ENCODE measurements at regions not wholly inside any gene's neighbourhood (a gene's known extent, or its start where the extent isn't known, plus 50 kb on each side); places are given as distances from the start of the nearest gene placed in this dataset.

DNA sequence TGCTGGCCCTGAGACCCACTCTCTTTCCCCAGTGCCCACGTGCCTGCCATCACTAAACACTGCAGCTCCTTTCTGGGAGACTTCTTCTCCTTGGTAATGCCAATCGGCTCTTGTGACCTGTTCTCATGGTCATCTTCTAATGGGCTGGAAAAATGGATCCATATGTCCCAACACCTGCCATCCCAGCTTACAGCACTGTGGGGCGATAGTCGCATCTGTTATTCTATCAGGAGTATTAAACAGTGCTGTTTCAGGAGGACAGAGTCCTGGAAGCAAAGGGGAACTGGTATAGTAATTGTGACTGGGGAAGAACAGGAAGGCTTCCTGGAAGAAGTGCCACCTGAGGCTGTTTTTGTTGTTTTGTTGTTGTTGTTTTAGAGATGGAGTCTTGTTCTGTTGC lies 411.2 kb downstream of the GLRX3 start:
- Histone ChIP-seq H3K18ac (ENCODE audit: low read depth, low read length) (no peak overlapping the region), H3K9ac (ENCODE audit: low read depth, low read length) (no peak overlapping the region), H2AK9ac (replicated peaks; ENCODE audit: low read depth, low read length, poor library complexity) (no peak overlapping the region), H3K4me3 (ENCODE audit: insufficient read depth, low read depth, low read length) (no peak overlapping the region), H4K8ac (ENCODE audit: low read depth in 2 of 2, low read length in 2 of 2) (no peak overlapping the region), H2BK20ac (ENCODE audit: low read depth, low read length) (no peak overlapping the region), H4K20me1 (ENCODE audit: insufficient read depth, low read length) (no peaks in the 10 kb centered on the region), H3K14ac (replicated peaks; ENCODE audit: low read depth, low read length) (no peak overlapping the region), H4K5ac (ENCODE audit: low read depth, low read length) (no peak overlapping the region), H2BK5ac (ENCODE audit: low read depth, low read length, poor library complexity, severe bottlenecking) (no peak overlapping the region), H2AK5ac (ENCODE audit: low read depth, low read length) (no peak overlapping the region), H3K9me1 (ENCODE audit: insufficient read depth, low read length) (no peaks in the 10 kb centered on the region), H3K4me1 (ENCODE audit: control insufficient read depth, insufficient read depth, low read length) (no peaks in the 10 kb centered on the region), H3K79me1 (ENCODE audit: low read depth in 1 of 2, low read length in 2 of 2) (no peaks in the 10 kb centered on the region), H3K27ac (ENCODE audit: insufficient read depth, low read length) (no peak overlapping the region), H3K27me3 (ENCODE audit: control insufficient read depth, insufficient read depth, low read length) (no peaks in the 10 kb centered on the region), H3K4ac (ENCODE audit: low read depth, low read length) (no peak overlapping the region), H3K56ac (ENCODE audit: extremely low read depth, insufficient read depth, low read length) (no peak overlapping the region), H3K4me2 (ENCODE audit: low read depth, low read length) (no peak overlapping the region), H3K9me3 (ENCODE audit: control insufficient read depth, insufficient read depth, low read length) (peaks cover 52% of the 10 kb centered on the region), H4K91ac (ENCODE audit: insufficient read depth, low read depth, low read length) (no peak overlapping the region), H2BK120ac (ENCODE audit: low read depth, low read length) (no peak overlapping the region), H3K36me3 (ENCODE audit: control insufficient read depth, insufficient read depth, low read length) (no peaks in the 10 kb centered on the region), H2AFZ (replicated peaks; ENCODE audit: low read length, poor library complexity) (no peak overlapping the region), H3K23ac (ENCODE audit: low read depth, low read length) (no peak overlapping the region), H2BK15ac (ENCODE audit: low read depth, low read length) (no peak overlapping the region)
- DNase-seq (no peak), ATAC-seq (ENCODE audit: low read depth) (no peak)
- intact Hi-C loops (cut with micrococcal nuclease) (no loop called here), dilution Hi-C loops (cut with HindIII; ENCODE audit: low sequenced_read_pairs, unreplicated experiment) (no loop called here), in situ Hi-C loops (cut with MboI; ENCODE audit: low sequenced_read_pairs) (no loop called here)
- POLR2A ChIA-PET (ENCODE audit: unreplicated experiment): no interaction called here
- CTCF ChIA-PET: no interaction called here
- TF ChIP-seq MAFK (IDR thresholded peaks at IDR 0.05; ENCODE audit: low read depth, low read length) (no peak), RAD21 (IDR thresholded peaks at IDR 0.05; ENCODE audit: low read length) (no peak)
- BruUV-seq (replicated peaks): no TSS peak
- WGBS, 2 experiments (ENCODE audit: extremely low coverage in 2 of 2, insufficient read length in 1 of 2): 14% methylated on average over 1 of the region's 4 CpGs; no CpG with 5 or more reads in 1 of the 2 experiments
